CD4-positive, alpha-beta T cell treated with Interleukin-4 for 1 hour (primary cell): ENCODE measurements at regions not wholly inside any gene's neighbourhood (a gene's known extent, or its start where the extent isn't known, plus 50 kb on each side); places are given as distances from the start of the nearest gene placed in this dataset.

Experiments
- DNase-seq, 2 donors: peaks; one replicate each; pipeline ENCODE4 v3.0.0-alpha.2; 2020 to 2022

DNA sequence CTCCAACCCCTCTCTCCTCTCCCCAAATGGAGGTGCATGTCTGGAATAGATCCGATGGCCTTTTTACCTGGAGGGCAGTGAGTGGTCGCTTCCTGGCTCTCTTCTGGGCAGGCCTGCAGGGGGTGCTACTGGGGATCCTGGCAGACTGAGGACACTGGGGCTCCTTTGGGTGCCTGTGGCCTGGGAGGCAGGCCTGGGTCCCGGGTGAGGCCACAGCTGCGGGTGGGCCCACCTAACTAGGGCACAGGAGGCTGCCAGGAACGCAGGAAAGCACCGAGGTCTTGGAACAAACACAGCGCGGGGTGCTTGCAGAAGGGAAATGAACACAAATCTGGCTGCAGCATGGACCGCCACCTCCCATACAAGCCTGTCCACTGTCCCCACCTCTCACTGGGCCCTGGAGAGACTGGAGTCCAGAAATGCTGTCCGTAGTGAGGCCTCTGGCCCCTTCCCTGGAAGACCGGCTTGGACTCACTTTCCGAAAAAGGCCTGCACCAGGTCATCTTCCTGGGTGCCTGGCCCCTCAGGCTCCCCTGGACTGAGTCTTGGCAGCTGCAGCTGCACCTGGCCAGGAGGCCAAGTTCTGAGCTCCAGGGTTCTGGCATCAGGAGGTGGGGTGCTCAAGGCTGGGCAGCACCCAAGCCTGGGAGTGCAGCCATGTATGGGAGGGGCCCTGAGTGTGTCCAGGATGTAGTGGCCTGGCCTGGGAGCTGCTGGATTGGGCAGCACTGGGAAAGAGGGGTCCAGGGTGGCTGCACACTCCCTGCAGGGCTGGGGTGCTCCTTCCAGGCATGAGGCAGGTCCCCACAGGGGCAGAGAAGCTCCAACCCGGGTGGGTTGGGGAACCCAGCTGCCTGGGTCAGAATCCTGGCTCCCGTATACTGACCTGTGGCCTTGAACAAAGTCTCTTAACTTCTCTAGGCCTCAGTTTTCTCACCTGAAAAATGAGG lies 195.1 kb downstream of the IRF8 start:
- DNase-seq: no peak

DNA sequence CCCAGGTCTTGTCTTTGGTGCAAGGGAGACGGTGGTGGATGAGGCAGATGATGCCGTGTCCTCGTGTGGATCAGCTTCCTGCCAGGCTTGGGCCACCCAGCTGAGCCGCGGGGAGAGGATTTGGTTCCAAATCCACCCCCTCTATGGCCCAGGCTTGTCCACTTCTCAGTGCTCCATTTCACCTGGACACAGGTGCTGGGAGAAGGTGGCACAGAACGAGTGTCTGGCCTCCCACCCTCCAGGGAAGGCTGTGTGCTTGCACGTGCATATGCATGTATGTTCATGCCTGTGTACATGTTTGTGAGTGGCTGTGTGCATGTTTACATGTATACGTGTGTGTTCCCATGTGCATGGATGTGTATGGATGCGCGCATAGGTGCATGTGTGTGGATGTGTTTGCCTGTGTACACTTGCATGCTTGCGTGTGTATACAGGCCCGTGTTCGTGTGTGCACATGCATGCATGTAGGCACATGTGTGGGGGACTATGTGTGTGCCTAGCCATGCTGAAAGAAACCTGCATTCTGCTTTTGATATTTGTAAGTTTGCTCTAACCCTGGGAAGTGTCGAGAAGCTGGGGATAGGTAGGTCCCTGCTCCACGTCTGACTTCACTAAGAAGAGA lies 196.3 kb downstream of the IRF8 start:
- no peak for DNase-seq

DNA sequence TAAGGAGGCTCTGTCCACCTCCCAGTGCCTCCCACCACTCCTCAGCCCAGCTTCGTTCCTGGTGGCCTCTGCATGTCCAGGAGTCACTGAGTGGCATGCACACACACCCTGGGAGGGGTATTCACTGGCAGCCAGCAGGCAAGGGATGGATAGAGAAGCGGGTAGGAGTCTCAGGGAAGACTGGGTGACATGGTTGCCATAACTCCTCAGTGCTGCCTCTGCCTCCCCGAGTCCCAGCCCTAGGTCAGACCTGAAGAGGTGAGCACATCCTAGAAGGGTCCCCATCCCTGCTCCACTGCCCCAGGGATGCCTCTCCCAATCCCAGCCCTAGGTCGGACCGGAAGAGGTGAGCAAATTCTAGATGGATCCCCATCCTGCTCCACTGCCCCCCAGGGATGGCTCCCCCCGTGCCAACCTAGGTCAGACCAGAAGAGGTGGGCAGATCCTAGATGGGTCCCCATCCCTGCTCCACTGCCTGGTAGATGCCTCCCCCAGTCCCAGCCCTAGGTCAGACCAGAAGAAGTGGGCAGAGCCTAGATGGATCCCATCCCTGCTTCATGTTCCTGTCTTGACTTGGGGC lies 197.0 kb downstream of the IRF8 start:
- DNase-seq: no peak

DNA sequence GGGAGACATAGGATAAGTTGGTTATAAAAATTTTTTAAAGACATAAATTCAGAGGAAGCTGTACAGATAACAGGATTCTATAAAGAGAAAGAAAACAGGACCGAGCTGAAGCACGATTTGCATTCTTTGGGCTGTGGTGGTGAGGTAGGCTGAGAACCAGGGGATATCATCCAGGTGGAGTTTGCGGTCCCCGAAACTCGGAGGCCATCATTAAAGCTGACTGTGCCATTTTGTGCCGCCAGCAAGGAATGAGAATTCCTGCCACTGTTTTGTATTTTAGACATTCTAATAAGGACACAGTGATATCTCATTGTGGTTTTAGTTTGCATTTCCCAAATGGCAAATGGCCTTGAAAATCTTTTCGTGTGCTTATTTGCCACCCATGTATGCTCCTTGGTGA lies 197.9 kb downstream of the IRF8 start:
- DNase-seq: no peak

DNA sequence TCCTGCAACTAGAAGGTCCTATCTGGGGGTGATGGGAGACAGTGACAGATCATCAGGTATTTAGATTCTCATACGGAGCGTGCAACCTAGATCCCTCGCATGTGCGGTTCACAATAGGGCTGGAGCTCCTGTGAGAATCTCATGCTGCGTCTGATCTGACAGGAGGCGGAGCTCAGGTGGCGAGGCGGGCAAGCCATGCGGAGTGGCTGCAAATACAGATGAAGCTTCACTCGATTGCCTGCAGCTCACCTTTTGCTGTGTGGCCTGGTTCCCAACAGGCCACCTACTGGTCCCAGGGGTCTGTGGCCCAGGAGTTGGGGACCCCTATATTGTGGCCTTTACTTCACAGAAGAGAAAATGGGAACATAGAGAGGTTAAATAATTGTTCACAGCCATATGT lies 200.4 kb downstream of the IRF8 start:
- no peak for DNase-seq

DNA sequence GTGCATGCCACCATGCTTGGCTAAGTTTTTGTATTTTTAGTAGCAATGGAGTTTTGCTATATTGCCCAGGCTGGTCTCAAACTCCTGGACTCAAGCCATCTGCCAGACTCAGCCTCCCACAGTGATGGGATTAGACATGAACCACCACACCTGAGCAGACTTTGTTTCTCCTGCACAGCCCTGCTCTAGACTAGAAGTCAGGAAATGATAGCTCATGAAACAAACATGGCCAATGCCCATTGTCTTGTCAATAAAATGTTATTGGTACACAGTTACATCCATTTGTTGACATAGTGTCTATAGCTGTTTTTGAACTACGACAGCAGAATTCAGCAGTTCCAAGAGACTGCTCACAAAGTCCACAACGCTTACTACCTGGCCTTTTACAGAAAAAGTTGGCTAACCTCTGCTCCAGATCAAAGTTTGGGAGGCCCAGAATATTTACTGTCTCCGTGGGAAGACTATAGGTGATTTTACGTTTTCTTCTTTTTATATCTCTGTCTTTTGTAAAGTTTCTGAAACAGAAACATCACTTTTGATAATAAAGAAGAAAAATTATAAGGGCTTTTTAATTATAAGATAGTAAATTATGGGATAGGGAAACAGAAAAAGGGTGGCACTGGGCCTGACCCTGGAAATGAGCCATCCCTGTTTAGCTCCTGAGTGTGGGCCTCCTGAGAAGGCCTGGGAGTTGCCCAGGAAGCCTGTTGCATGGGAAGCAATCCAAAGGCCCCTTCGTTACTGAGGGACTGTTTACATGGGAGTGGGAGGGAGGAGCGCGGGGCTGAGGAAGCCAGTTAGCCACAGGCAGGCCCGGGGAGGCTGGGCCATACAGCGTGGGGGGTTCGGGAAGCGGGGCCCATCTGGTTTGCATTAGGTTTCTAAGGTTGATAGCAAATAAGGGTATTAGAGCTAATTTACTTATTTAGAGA lies 201.5 kb downstream of the IRF8 start:
- DNase-seq: no peak

DNA sequence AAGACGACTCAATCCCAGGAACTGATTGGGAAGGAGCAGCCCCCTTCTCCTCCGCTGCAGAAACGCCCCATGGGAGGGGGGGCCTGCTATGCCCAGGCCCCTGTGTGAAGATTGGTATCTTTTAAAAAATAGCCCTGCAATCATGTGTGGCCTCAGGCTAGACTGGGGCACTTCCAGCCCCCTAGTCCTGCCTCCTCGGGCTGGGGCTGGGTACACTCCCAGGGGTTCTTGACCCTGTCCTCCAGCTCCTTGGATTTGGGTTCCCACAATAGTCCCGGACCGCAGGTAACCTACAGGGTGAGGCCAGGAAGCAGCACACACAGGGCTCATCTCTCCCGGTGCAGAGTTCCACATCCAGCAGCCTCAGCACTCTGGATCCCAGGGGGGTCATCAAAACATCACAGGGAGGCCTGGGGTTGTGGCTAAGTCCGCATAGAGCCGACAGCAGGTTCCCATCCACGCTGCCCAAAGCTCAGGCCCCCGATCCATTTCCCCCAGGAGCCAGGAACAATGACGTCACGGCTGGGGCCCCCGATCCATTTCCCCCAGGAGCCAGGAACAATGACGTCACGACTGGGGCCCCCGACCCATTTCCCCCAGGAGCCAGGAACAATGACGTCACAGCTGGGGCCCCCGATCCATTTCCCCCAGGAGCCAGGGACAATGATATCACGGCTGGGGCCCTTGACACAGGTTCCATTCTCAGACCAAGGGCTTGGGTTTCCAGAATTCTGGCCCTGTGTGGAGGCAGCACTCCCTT lies 202.4 kb downstream of the IRF8 start:
- DNase-seq: no peak

DNA sequence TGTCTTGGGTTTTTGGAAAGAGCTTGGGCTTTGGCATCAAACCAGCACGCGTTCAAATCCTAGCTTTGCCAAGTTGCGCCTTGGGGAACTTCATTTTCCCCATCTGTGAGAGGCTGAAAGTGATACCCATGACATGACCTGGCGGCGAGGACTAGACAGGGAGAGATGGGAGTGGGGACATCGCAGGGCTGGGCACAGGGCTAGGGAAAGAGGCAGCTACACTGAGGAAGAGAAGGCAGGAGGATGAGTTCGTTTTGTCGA lies 202.9 kb downstream of the IRF8 start:
- DNase-seq: no peak

DNA sequence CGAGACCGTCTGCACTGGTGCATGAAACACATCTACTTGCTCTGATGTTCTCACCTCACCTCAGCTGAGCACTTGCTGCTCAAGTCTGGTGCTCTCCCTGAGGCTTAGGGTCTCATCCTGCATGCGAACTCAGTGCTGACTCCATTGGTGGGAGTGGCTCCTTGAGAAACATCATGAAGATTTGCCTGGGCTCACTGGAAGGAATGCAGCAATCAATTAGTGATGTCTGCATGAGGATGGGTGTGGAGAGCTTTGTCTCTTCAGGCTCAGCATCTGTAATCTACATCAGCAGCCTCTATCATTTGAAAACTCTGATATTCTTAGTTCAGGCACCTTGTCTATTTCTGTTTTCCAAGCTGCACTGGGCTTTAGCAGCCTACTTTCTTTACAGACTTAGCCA lies 204.4 kb downstream of the IRF8 start:
- DNase-seq: no peak

DNA sequence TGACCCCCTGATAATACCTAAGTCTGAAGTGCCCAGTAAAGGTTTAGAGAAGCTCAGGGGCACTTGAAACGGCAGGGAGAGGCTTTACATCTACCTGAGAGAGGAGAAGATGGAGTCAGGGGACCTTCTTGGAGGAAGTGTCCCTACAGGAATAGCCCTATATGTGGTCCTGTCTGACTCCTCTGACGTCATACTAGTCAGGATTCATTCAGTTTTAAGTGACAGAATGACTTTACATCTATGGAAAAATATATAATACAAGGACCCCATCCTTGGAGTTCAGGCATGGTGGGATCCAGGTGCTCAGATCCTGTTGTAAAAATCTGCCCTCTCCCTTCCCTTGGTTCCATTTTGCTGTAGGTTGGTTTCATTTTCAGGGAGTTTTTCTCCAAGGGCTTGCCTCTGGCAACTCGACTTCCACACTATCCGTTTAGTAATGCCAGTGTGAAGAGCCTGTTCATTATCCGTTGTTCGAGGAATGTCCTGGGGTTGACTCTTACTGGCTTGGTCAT lies 205.6 kb downstream of the IRF8 start:
- DNase-seq: no peak

DNA sequence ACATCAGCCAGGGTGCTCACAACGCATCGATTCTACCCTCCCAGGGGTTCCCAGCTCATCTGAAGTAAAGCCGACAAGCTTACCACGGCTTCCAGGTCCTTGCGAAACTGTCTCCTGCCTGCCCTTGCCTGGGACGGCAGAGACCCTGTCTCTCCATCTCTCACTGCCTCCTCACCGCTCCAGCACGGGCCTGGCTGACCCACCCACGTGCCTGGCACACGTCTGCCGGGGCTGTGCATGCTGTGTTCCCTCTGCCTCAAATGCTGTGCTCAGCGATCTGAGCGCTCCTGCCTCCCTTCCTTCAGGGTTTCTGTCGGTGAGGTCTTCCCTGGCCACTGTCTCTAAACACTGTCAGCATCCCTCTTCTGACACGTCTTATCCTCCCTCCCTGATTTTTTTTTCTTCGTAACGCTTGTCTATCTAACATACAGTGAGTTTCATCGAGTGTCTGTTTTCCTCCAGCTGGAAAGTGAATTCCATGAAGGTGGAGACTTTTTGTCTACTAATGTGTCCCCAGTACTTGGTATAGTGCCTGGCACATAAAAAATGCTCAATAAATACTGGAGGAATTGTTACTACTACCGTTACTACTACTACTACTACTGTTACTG lies 208.4 kb downstream of the IRF8 start:
- DNase-seq: no peak

DNA sequence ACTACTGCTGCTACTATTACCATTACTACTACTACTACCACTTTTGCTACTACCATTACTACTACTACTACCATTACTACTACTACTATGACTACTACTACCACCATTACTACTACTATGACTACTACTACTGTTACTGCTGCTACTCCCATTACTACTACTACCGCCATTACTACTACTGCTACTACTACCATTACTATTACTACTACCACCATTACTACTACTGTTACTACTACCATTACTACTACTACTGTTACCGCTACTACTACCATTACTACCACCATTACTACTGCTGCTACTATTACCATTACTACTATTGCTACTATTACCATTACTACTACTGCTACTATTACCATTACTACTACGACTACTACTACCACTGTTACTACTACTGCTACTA lies 209.1 kb downstream of the IRF8 start:
- DNase-seq: no peak

DNA sequence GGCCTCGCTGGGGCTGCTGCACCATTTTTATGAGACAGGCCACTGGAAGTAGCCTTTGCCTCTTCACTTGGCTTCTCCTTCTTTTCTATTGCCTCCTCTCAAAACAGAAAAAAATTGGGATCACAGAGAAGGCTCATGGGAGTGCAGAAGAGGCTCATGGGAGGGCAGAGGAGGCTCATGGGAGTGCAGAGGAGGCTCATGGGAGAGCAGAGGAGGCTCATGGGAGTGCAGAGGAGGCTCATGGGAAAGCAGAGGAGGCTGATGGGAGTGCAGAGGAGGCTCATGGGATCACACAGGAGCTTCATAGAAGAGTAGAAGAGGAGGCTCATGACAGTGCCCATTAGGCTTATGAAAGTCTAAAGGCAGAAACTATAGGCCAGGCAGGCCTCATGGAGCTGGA lies 211.2 kb downstream of the IRF8 start:
- no peak for DNase-seq

DNA sequence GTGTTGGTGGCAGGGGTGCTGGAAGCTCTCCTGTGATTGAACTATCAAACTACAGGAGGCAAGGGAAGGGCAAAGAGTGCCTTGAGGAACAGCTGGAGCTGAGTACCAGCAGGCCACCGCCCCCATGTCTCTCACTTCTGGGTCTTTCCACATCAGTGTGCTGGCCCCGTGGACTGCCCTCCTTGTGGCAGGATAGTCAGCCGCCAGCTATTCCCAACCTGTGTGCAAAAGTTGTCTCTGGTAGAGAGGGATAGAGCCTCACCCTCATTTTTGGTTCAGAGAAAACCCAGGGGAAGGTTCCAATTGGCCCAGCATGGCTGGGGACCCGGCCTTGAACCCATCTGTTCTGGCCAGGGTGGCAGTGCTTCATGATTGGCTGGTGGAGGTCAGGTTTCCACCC lies 211.8 kb downstream of the IRF8 start:
- DNase-seq: no peak

DNA sequence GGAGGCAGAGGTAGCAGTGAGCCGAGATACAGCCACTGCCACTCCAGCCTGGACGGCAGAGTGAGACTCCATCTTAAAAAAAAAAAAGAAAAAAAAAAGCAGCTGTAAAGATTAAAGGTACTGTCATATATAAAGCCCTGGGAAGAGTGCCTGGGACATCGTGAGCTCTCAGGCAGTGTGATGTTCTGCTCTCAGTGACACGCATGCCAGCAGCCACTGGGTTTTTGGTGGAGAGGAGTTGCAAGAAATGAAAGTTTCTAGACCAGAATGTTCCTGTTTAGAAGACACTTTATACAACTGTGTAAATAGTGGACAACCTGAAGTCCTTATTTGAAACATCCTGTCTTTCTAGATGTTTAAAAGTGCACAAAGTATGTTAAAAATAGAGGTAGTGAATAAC lies 213.2 kb downstream of the IRF8 start:
- no peak for DNase-seq

DNA sequence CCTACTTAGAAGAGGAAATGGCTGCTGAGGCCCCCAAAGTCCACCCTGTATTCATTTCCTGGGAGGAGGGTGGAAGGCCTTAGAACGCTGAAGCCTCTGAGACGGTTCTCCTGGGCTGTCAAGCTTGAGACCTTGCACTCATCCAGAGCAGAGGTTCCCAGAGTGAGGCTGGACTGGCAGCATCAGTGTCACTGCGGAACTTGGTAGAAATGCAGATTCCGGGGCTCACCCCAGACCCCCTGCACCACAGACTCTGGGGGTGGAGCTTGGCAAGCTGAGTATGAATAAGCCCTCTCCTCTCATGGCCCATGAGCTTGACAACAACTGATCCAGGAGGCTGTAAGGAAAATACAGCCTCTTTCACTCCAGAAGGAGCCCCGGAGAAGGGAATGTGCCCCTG lies 218.3 kb downstream of the IRF8 start:
- no peak for DNase-seq

DNA sequence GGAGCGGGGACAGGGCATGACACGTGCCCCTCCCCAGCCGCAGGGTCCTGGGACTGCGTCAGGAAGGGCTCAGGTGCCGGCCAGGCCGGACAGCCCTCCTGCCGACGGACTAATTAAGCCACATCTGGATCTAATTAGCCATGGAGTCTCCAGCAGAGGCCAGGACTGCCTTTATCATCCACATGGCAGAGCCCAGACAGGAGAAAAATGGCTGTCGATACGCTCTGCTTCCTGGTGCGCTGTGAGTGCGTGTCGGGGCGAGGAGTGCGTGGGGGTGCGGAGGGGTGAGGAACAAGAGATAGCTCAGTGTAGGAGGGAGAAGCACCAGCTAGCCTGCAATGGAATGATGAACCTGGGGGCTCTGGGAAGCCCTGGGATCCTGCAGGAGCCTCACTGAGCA lies 218.8 kb downstream of the IRF8 start:
- DNase-seq: no peak

DNA sequence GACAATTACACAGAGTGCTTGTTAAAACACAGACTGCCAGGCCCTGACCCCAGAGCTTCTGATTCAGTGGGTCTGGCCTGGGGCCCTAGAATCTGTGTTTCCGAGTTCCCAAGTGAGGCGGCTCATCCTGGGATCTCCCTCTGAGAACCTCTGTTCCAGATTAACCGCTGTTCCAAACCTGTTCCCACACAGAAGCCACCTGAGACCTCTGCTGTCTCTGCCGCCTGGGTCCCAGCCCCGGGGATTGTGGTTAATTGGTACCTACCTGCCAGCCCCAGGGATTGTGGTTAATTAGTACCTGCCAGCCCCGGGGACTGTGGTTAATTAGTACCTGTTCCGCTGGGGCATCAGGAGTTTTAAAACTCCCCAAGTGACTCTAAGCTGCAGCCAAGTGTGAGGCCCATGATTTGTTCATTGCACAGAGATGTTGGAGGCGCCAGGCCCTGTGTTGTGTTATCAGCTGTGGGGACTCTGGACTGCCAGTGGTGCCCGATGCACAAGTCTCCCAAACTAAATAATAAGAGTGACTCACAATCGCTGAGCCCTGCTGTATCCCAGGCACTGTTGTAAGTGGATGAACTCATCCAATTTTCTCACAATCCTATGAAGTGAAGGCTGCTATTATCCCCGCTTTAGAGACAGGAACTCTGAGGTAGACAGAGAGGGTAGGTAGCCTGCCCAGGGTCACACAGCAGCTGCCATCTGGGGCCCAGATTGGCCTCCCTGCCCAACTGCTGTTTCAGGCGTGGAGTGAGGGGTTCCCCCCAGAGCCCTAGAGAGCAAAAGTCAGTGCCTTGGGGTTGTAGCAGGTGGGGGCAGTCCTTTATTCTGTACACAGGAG lies 219.7 kb downstream of the IRF8 start:
- no peak for DNase-seq

DNA sequence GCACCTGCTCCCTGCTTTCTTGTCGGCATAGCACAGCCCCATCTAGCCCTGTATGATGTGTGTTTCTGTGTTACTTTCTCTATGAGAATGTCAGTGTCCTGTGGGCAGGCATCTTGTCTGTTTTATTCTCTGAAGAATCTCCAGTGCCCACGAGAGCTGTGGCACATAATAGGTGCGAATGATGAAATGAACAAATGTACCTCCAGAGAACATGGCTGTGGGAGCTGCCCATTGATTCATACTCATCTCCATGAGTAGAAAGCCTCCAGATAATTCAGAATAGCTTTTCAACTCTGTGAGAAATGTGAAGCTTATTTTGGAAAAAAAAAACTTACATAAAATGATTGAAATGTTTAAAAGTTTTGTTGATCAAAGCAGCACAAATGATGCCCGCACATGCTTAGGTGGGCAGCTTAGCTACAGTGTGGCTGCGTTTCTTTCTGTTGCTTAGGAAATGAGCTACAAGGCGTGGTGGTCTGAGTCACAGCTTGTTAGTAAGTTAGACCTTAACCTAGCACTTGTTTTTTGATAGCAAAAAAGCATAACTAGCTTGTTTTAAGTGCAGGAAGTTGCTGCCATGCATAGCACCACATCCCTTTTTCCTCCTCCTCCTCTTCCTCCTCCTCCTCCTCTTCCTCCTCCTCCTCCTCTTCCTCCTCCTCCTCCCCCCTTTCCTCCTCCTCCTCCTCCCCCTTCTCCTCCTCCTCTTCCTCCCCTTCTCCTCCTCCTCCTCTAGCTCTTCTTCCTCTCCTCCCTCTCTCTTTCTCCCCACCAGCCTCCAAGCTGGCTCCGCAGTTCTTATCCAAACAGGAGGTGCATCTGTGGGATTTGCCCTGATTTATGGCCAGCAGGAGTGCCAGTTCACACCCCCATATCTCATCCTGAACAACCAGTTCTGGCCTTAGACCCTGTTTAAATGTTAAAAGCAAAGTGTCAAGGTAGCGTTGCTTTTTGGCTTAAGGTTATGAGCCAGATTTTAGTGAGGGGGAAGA lies 221.5 kb downstream of the IRF8 start:
- DNase-seq: no peak
